RWPE2 (cell line): ENCODE measurements at regions not wholly inside any gene's neighbourhood (a gene's known extent, or its start where the extent isn't known, plus 50 kb on each side); places are given as distances from the start of the nearest gene placed in this dataset.

Source experiments
- ATAC-seq: fragments of 200-7000 bp; cut with Tn5 transposase; 3 replicates; pipeline ENCODE4 v1.9.1; 2021; ENCODE audit warnings: low read depth
- DNase-seq: peaks from one replicate; pipeline ENCODE4 v3.0.0-alpha.2; 2020; ENCODE audit warnings: low spot score
- H3K27ac ChIP-seq: fragments of 450-650 bp; 2 replicates; pipeline ENCODE4 v1.5.1; 2017; ENCODE audit warnings: mild to moderate bottlenecking; ENCODE audit not compliant: poor library complexity, severe bottlenecking
- H3K27me3 ChIP-seq: fragments of 250-450 bp; sonication (Bioruptor Pico); 2 replicates; pipeline ENCODE4 v1.5.1; 2021; ENCODE audit warnings: mild to moderate bottlenecking, moderate library complexity; ENCODE audit not compliant: insufficient read depth, poor library complexity, severe bottlenecking
- H3K36me3 ChIP-seq: fragments of 250-450 bp; sonication (Bioruptor Pico); 2 replicates; pipeline ENCODE4 v1.5.1; 2020; ENCODE audit warnings: low read depth, mild to moderate bottlenecking, moderate library complexity
- H3K4me1 ChIP-seq: fragments of 250-450 bp; sonication (Bioruptor Pico); 2 replicates; pipeline ENCODE4 v1.5.1; 2021; ENCODE audit warnings: mild to moderate bottlenecking, moderate library complexity; ENCODE audit not compliant: insufficient read depth, poor library complexity, severe bottlenecking
- H3K4me3 ChIP-seq: fragments of 250-450 bp; sonication (Bioruptor Pico); 2 replicates; pipeline ENCODE4 v1.5.1; 2021; ENCODE audit warnings: mild to moderate bottlenecking, moderate library complexity; ENCODE audit not compliant: severe bottlenecking
- H3K9me3 ChIP-seq: fragments of 250-450 bp; sonication (Bioruptor Pico); 2 replicates; pipeline ENCODE4 v1.5.1; 2021; ENCODE audit warnings: mild to moderate bottlenecking, moderate library complexity; ENCODE audit not compliant: severe bottlenecking
- CTCF ChIP-seq: fragments of 450-650 bp; IDR thresholded peaks from one replicate; pipeline ENCODE4 v1.5.1; 2017; ENCODE audit warnings: mild to moderate bottlenecking, moderate library complexity; ENCODE audit not compliant: poor library complexity, severe bottlenecking

DNA sequence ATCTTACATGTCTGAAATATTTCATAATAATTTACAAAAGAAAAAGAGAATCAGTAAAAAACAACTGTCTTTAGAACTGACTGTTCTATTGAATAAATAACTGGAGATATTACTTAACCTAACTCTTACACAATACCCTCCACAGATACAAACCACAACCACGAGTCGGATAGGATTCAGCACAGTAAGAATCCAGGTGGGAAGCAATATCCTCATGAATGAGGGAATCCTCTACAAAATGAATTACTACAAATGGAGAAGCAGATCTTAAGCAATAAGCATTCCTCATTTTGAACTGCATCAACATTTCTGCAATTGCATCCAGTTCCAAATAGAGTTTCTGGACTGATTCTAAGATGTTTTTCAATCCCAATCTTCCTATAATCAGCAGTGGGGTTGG, 227.1 kb downstream of the SH2D1A start:
- Histone ChIP-seq H3K9me3 (no peaks in the 10 kb centered on the region), H3K27ac (no peak overlapping the region), H3K36me3 (no peaks in the 10 kb centered on the region), H3K27me3 (no peaks in the 10 kb centered on the region), H3K4me3 (no peak overlapping the region), H3K4me1 (peaks cover 9% of the 10 kb centered on the region)
- TF ChIP-seq CTCF: no peak
- peak; percentile 79 for ATAC-seq
- DNase-seq: no peak

DNA sequence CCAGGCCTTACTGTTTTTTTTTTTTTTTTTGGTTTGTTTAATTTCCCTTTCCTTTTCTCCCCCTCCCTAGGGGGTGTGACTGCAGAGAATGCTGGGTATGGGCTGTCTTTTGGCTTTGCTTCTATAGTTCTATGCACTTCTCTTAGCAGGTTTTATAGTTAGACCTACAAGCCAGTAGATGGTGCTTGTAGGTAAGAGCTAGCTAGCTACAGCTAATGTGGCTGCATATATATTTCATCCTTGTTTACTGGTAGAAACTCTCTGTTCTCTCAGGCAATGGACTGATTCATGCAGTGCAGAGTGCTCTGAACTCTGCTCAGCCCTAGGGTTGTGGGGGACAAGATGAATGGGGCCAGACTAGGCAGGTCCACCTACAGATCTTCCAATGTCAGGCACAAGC, 246.4 kb downstream of the SH2D1A start:
- Histone ChIP-seq H3K27ac (no peak overlapping the region), H3K4me1 (no peaks in the 10 kb centered on the region)

DNA sequence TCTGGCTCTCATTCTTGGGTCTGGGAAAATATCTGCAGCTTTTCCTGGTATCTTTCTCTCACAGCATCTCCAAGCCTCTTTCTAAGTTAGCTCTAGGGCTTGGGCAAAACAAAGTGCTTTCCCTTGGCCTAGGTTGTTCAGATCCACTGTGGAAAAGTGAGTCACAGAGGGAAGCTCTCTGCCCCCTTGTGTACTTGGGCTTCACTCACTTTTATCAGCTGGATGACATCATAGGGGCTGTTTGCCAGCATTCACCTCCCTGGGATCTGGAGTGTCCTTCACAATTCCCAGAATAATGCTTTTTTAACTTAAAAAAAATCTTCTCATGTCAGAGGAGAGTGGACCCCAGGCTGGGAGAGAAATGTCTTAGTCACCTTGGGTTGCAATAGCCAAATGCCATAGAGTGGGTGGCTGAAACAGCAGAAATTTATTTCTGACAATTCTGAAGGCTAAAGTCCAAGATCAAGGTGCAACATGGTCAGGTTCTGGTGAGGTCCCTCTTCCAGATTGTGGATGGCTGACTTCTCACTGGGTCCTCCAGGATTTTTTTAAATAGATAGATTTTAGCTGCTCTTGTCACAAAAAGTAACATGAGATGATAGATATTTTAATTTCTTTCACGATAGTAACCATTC, 247.8 kb downstream of the SH2D1A start:
- TF ChIP-seq CTCF: no peak
- H3K4me3 ChIP-seq: no peak overlapping the region
- H3K9me3 ChIP-seq: no peaks in the 10 kb centered on the region
- peak; percentile 44; the same call in 2 of the 3 replicates for ATAC-seq
- no peaks in the 10 kb centered on the region for H3K36me3 ChIP-seq
- DNase-seq: no peak
- no peaks in the 10 kb centered on the region for H3K4me1 ChIP-seq
- H3K27ac ChIP-seq: no peak overlapping the region
- no peaks in the 10 kb centered on the region for H3K27me3 ChIP-seq

More for the DNA sequence above, 246.4 kb downstream of the SH2D1A start:
- TF ChIP-seq CTCF: no peak
- no peak overlapping the region for H3K4me3 ChIP-seq
- H3K27me3 ChIP-seq: no peaks in the 10 kb centered on the region
- ATAC-seq: no peak
- no peak for DNase-seq
- no peaks in the 10 kb centered on the region for H3K9me3 ChIP-seq
- H3K36me3 ChIP-seq: no peaks in the 10 kb centered on the region

GRCh38 chrX:124605511-124605910, 259.1 kb downstream of the SH2D1A start:
- Histone ChIP-seq H3K9me3 (no peaks in the 10 kb centered on the region), H3K36me3 (no peaks in the 10 kb centered on the region), H3K27me3 (no peaks in the 10 kb centered on the region), H3K4me3 (no peak overlapping the region), H3K4me1 (no peaks in the 10 kb centered on the region), H3K27ac (no peak overlapping the region)
- peak; percentile 79 for ATAC-seq
- no peak for TF ChIP-seq CTCF
- DNase-seq: no peak

GRCh38 chrX:124606724-124607123, 260.4 kb downstream of the SH2D1A start:
- Histone ChIP-seq H3K4me1 (no peaks in the 10 kb centered on the region), H3K27me3 (no peaks in the 10 kb centered on the region), H3K27ac (no peak overlapping the region), H3K9me3 (no peaks in the 10 kb centered on the region), H3K4me3 (no peak overlapping the region), H3K36me3 (no peaks in the 10 kb centered on the region)
- TF ChIP-seq CTCF: no peak
- ATAC-seq: no peak
- DNase-seq: no peak
